D721Med (cell line): ENCODE measurements at regions not wholly inside any gene's neighbourhood (a gene's known extent, or its start where the extent isn't known, plus 50 kb on each side); places are given as distances from the start of the nearest gene placed in this dataset.

ENCODE experiments used
- DNase-seq: peaks from one replicate; pipeline ENCODE4 v3.0.0; 2011; ENCODE audit warnings: low spot score; ENCODE audit not compliant: insufficient read length
- FAIRE-seq: peaks from 2 replicates; lab custom pipeline; 2011; peaks lifted over from hg19 to GRCh38; lab: Jason Lieb, UNC
- CTCF ChIP-seq: IDR thresholded peaks from 2 replicates; pipeline ENCODE4 v1.5.1; 2012; ENCODE audit warnings: mild to moderate bottlenecking, control low read depth; ENCODE audit not compliant: insufficient read depth; ENCODE audit errors: missing control alignments

- FAIRE-seq (no peak), DNase-seq (no peak)
- TF ChIP-seq CTCF, result no peak
These were observed 260.3 kb upstream of the SEMA6A start for GRCh38 chr5:116834796-116835515.

DNA sequence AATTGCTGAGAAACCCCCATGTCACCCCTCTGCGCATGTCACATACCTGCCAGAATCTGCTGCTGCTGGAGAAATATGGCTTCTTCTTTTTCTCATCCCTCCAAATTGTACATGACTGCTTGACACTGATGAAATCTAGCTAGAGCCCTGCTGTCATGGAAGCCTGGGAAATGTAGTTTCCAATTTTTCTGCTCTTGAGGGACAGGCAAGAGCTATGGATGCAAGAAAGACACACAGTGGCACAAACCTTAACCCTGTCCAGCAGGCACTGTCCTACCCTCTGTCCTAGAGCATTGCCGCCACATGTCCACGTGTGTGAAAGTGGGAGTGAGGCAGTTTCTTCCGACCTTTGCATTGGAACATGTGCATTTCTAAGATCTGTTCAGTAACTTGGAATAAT, 255.5 kb upstream of the SEMA6A start:
- no peak for DNase-seq
- no peak for FAIRE-seq
- TF ChIP-seq CTCF, result no peak

DNA sequence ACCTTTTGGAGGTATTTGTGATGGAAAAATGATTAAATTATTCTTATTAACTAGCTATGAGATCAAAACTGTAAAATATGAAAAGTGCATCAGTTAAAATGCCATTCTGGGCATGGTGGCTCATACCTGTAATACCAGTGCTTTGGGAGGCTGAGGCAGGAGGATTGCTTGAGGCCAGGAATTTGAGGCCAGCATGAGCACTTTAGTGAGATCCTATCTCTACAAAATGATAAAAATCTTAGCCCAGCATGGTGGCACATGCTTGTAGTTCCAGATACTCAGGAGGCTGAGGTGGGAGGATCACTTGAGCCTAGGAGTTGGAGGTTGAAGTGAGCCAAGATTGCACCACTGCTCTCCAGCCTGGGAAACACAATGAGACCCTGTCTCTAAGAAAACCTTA, 252.5 kb upstream of the SEMA6A start:
- TF ChIP-seq CTCF, result no peak
- FAIRE-seq (no peak), DNase-seq (no peak)

DNA sequence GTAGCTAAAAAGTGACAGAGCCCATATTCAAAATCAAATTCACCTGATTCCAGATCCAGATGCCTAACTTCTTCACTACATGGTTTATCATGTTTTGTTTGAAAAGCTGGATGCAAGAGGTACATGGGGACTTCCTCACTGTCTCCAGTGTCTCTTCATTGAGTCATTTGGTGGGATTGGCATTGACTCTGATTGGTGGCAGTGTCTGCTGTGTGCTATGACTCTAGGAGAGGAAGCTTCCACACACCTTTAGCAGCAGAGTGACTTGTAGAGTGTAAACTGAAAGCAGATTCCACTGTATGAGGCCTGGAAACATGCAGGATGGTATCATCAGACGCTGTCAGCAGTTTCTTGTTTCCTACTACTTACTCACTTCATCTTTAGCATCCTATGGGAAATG, 250.9 kb upstream of the SEMA6A start:
- FAIRE-seq (no peak), DNase-seq (no peak)
- no peak for TF ChIP-seq CTCF

DNA sequence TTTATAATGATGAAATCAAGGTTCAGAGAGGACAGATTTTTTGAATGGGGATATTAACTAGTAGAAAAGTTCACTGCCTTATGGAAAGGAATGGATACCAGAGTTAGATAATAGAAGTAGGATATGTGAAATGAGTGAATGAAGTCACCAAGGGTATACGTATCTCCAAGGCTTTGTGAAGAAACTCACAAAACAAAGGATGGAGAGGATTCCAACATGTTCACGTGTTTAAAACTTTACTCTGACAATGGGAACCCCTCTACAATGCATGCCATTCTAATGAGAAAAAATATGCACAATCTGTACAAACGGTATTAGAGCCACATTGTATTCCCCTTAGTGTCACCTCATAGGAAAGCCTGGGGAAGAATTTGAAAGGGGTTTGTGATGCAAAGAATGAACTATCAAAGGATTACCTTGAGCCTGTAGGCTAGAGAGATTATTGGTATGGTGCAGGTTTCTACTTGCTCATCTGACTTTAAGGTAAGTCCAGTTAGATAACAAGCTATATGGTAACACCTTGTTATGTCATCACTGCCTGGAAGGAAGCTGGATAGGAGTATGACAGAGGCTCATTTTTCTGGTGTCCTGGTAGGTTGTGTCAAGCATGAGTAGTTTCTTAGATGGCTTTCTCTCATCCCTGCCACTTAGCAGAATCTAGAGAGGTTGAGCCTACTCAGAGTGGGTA, 250.3 kb upstream of the SEMA6A start:
- TF ChIP-seq CTCF, result no peak
- DNase-seq (no peak), FAIRE-seq (no peak)

DNA sequence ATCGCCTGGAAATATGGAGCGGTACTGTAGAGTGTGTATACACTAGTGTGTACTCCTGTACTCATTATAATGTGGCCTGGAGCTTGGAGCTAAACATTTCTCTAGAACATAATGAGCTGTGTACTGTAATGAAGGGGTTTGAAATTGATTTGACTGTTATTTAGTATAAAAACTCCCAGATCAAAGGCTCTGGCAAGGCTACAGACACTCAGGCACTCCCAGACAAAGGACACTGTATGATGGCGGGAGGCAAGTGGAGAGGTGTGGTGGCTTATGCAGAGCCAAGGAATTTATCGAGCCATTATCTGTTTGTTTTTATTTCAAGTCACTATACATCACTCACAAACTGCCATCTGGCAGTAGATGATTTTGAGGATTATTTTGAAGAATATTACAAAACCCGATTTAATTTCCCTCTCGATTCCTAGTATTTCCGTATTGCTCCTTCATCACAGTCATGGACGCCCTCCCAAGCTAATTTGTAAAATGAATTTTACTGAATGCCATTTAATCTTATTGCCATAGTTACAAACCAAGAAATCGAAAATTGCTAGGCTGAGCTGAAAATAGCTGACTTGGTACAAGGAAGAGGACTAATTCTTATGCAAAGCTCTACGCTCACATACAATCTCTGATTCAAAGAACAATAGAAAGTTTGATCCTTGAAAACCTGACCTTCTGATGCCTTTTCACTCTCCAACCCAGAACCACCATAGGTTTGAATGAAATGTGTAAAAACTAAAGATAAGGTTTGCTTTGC, 240.2 kb upstream of the SEMA6A start:
- TF ChIP-seq CTCF, result no peak
- DNase-seq, result no peak
- peak; percentile 41 for FAIRE-seq
